ENCODE measurements at regions not wholly inside any gene's neighbourhood (a gene's known extent, or its start where the extent isn't known, plus 50 kb on each side); places are given as distances from the start of the nearest gene placed in this dataset.

- Histone ChIP-seq H3K27me3 (ENCODE audit: control insufficient read depth in 1 of 2, insufficient read depth in 1 of 2, low read length in 2 of 2) (no peaks in the 10 kb centered on the region), H3K9ac (ENCODE audit: low read length) (no peak overlapping the region), H3K79me1 (replicated peaks; ENCODE audit: low read length, poor library complexity, severe bottlenecking) (no peaks in the 10 kb centered on the region), H4K91ac (ENCODE audit: low read length) (no peak overlapping the region), H3K4me1 (ENCODE audit: control insufficient read depth, insufficient read depth, low read depth, low read length) (no peaks in the 10 kb centered on the region), H3K4ac (ENCODE audit: low read depth in 1 of 2, low read length in 2 of 2) (no peak overlapping the region), H2BK15ac (ENCODE audit: low read depth, poor library complexity, severe bottlenecking) (no peak overlapping the region), H3K36me3 (ENCODE audit: control insufficient read depth in 1 of 2, insufficient read depth in 2 of 2, low read depth in 1 of 2, low read length in 2 of 2) (no peaks in the 10 kb centered on the region), H2AK5ac (ENCODE audit: low read length, severe bottlenecking) (no peak overlapping the region), H3K14ac (ENCODE audit: low read length in 2 of 2) (no peak overlapping the region), H4K8ac (ENCODE audit: low read length) (no peak overlapping the region), H2BK12ac (ENCODE audit: low read length in 2 of 2) (no peak overlapping the region), H3K23ac (ENCODE audit: low read length in 2 of 2) (no peak overlapping the region), H3K4me3 (ENCODE audit: insufficient read depth in 1 of 2, low read depth in 1 of 2, low read length in 2 of 2) (no peak overlapping the region), H2AFZ (ENCODE audit: low read depth, low read length) (no peak overlapping the region), H3K27ac (ENCODE audit: low read length, poor library complexity, severe bottlenecking) (no peak overlapping the region), H3K9me3 (ENCODE audit: control insufficient read depth, low read length) (peaks cover 7% of the 10 kb centered on the region), H3K18ac (ENCODE audit: low read depth in 1 of 2, low read length in 2 of 2) (no peak overlapping the region), H2BK120ac (ENCODE audit: low read depth, low read length) (no peak overlapping the region), H2BK5ac (ENCODE audit: low read depth, low read length, poor library complexity, severe bottlenecking) (no peak overlapping the region), H3K4me2 (ENCODE audit: low read length, poor library complexity, severe bottlenecking) (no peak overlapping the region)
- WGBS, result 84% methylated on average over 16 of the region's 17 CpGs
- no peak for DNase-seq
These were observed 190.3 kb upstream of the SHH start for GRCh38 chr7:156002362-156003066.

GRCh38 chr7:156001496-156002260 is 189.4 kb upstream of the SHH start:
- no peak overlapping the region for H3K18ac ChIP-seq (ENCODE audit: low read depth in 1 of 2, low read length in 2 of 2)
- H4K8ac ChIP-seq (ENCODE audit: low read length), result no peak overlapping the region
- no peak overlapping the region for H2AFZ ChIP-seq (ENCODE audit: low read depth, low read length)
- 86% methylated on average over 25 of the region's 25 CpGs for WGBS
- H3K14ac ChIP-seq (ENCODE audit: low read length in 2 of 2), result no peak overlapping the region
- no peak overlapping the region for H3K4me3 ChIP-seq (ENCODE audit: insufficient read depth in 1 of 2, low read depth in 1 of 2, low read length in 2 of 2)
- no peak overlapping the region for H2BK15ac ChIP-seq (ENCODE audit: low read depth, poor library complexity, severe bottlenecking)
- no peak for DNase-seq
- no peak overlapping the region for H3K9ac ChIP-seq (ENCODE audit: low read length)
- H3K4me1 ChIP-seq (ENCODE audit: control insufficient read depth, insufficient read depth, low read depth, low read length), result no peaks in the 10 kb centered on the region
- H3K23ac ChIP-seq (ENCODE audit: low read length in 2 of 2), result no peak overlapping the region
- no peaks in the 10 kb centered on the region for H3K79me1 ChIP-seq (replicated peaks; ENCODE audit: low read length, poor library complexity, severe bottlenecking)
- no peak overlapping the region for H2BK12ac ChIP-seq (ENCODE audit: low read length in 2 of 2)
- H3K9me3 ChIP-seq (ENCODE audit: control insufficient read depth, low read length), result no peaks in the 10 kb centered on the region
- H3K27me3 ChIP-seq (ENCODE audit: control insufficient read depth in 1 of 2, insufficient read depth in 1 of 2, low read length in 2 of 2), result no peaks in the 10 kb centered on the region
- H3K27ac ChIP-seq (ENCODE audit: low read length, poor library complexity, severe bottlenecking), result no peak overlapping the region
- no peak overlapping the region for H2AK5ac ChIP-seq (ENCODE audit: low read length, severe bottlenecking)
- no peak overlapping the region for H4K91ac ChIP-seq (ENCODE audit: low read length)
- H3K36me3 ChIP-seq (ENCODE audit: control insufficient read depth in 1 of 2, insufficient read depth in 2 of 2, low read depth in 1 of 2, low read length in 2 of 2), result no peaks in the 10 kb centered on the region
- H2BK120ac ChIP-seq (ENCODE audit: low read depth, low read length), result no peak overlapping the region
- H3K4ac ChIP-seq (ENCODE audit: low read depth in 1 of 2, low read length in 2 of 2), result no peak overlapping the region
- H3K4me2 ChIP-seq (ENCODE audit: low read length, poor library complexity, severe bottlenecking), result no peak overlapping the region
- no peak overlapping the region for H2BK5ac ChIP-seq (ENCODE audit: low read depth, low read length, poor library complexity, severe bottlenecking)

- Histone ChIP-seq H2BK12ac (ENCODE audit: low read length in 2 of 2) (no peak overlapping the region), H2AK5ac (ENCODE audit: low read length, severe bottlenecking) (no peak overlapping the region), H2BK5ac (ENCODE audit: low read depth, low read length, poor library complexity, severe bottlenecking) (no peak overlapping the region), H3K18ac (ENCODE audit: low read depth in 1 of 2, low read length in 2 of 2) (no peak overlapping the region), H3K4me2 (ENCODE audit: low read length, poor library complexity, severe bottlenecking) (no peak overlapping the region), H2AFZ (ENCODE audit: low read depth, low read length) (no peak overlapping the region), H3K23ac (ENCODE audit: low read length in 2 of 2) (no peak overlapping the region), H4K91ac (ENCODE audit: low read length) (no peak overlapping the region), H3K79me1 (replicated peaks; ENCODE audit: low read length, poor library complexity, severe bottlenecking) (no peaks in the 10 kb centered on the region), H3K36me3 (ENCODE audit: control insufficient read depth in 1 of 2, insufficient read depth in 2 of 2, low read depth in 1 of 2, low read length in 2 of 2) (no peaks in the 10 kb centered on the region), H3K4me3 (ENCODE audit: insufficient read depth in 1 of 2, low read depth in 1 of 2, low read length in 2 of 2) (no peak overlapping the region), H3K27ac (ENCODE audit: low read length, poor library complexity, severe bottlenecking) (no peak overlapping the region), H3K9me3 (ENCODE audit: control insufficient read depth, low read length) (no peaks in the 10 kb centered on the region), H3K9ac (ENCODE audit: low read length) (no peak overlapping the region), H2BK15ac (ENCODE audit: low read depth, poor library complexity, severe bottlenecking) (no peak overlapping the region), H3K4ac (ENCODE audit: low read depth in 1 of 2, low read length in 2 of 2) (no peak overlapping the region), H4K8ac (ENCODE audit: low read length) (no peak overlapping the region), H3K14ac (ENCODE audit: low read length in 2 of 2) (no peak overlapping the region), H2BK120ac (ENCODE audit: low read depth, low read length) (no peak overlapping the region), H3K4me1 (ENCODE audit: control insufficient read depth, insufficient read depth, low read depth, low read length) (no peaks in the 10 kb centered on the region), H3K27me3 (ENCODE audit: control insufficient read depth in 1 of 2, insufficient read depth in 1 of 2, low read length in 2 of 2) (no peaks in the 10 kb centered on the region)
- no peak for DNase-seq
- 85% methylated on average over 27 of the region's 27 CpGs for WGBS
These were observed 188.5 kb upstream of the SHH start for GRCh38 chr7:156000601-156001396.

Measured in mesenchymal stem cell (in vitro differentiated cells and primary cell).